ENCODE measurements at regions not wholly inside any gene's neighbourhood (a gene's known extent, or its start where the extent isn't known, plus 50 kb on each side); places are given as distances from the start of the nearest gene placed in this dataset.

DNA sequence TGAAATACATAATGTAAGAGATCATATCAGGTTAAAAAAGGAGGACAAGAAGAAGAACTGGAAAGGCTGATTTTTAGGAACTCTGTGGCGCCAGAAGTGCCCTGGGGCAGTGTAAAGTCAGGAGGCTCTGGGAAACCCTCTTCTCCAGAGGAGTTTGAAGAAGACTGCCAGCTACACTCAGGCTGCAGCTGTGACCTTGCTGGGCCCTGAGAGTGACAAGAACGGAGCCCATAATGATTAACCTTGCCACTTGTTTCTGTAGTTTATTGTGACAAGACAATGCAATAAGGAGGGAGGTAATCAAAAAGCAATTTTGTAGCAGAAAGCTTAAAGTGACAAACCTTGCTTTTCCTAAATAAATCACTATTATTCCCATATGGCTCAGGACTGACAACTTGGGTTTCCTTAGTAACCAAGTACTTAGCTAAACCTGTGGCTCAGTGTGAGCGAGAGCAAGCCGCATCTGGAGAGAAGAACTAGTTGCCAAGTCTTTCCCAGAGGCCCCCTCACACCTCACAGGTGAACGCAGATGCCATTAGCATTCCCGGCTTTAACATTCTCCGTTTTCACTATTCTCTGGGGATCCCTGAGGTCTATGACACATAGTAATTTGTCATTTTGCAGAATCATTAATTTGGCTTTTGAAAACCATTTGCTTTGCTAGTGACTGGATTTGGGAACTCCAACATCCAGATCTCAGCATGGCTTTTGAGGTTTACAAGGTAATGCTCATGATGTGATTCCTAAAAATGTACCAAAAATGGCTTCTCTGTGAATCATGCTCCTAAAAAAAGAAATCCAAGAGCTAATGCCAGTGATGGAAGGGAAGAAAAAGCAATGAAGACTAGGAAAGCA, 115.9 kb downstream of the OMA1 start:
- H3K4me3 ChIP-seq (ENCODE audit: low read depth, low read length), result no peak overlapping the region

DNA sequence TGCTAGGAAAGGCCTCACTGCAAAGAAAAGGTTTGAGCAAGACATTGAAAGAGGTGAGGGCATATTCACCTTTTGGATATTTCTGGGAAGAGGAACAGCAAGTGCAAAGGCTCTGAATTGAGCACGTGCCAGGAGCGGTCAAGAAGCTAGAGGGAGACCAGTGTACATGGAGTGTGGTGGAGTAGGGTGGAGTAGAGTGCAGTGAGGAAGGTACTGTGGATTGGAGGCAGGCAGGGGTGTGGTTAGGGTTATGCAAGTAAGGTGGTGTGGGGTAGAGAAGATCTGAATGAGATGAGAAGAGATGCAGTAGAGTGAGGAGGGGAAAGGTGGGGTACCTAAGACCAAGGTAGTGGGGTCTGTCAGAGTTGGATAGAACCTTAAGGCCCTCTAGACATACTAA, 119.6 kb downstream of the OMA1 start:
- no peaks in the 10 kb centered on the region for H3K4me1 ChIP-seq
- H3K36me3 ChIP-seq, result no peaks in the 10 kb centered on the region
- no peak for DNase-seq

More for the DNA sequence above, 115.9 kb downstream of the OMA1 start:
- DNase-seq, result no peak
- no peaks in the 10 kb centered on the region for H3K9me3 ChIP-seq
- TF ChIP-seq, protein P1, sequence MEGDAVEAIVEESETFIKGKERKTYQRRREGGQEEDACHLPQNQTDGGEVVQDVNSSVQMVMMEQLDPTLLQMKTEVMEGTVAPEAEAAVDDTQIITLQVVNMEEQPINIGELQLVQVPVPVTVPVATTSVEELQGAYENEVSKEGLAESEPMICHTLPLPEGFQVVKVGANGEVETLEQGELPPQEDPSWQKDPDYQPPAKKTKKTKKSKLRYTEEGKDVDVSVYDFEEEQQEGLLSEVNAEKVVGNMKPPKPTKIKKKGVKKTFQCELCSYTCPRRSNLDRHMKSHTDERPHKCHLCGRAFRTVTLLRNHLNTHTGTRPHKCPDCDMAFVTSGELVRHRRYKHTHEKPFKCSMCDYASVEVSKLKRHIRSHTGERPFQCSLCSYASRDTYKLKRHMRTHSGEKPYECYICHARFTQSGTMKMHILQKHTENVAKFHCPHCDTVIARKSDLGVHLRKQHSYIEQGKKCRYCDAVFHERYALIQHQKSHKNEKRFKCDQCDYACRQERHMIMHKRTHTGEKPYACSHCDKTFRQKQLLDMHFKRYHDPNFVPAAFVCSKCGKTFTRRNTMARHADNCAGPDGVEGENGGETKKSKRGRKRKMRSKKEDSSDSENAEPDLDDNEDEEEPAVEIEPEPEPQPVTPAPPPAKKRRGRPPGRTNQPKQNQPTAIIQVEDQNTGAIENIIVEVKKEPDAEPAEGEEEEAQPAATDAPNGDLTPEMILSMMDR (IDR thresholded peaks at IDR 0.05; ENCODE audit: low read depth, low read length), result no peak
- H3K36me3 ChIP-seq, result no peaks in the 10 kb centered on the region
- no peaks in the 10 kb centered on the region for H3K27me3 ChIP-seq
- no peaks in the 10 kb centered on the region for H3K4me1 ChIP-seq

DNA sequence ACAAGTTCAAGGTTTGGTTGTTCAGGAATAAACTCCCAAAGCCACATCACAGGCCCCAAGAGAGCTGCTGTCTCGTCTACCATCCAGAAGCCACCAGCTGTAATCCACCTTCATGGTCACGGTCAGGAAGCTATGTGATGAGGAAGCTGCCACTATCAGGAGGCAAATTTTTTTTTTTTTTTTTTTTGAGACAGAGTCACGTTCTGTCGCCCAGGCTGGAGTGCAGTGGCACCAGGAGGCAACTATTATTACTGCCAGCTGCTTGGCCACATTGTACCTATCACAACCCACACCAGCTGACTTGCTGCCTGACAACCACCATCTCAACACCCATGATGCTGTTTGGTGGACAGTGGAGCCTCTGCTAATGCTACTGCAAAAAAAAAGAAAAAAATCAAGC, 124.1 kb downstream of the OMA1 start:
- no peaks in the 10 kb centered on the region for H3K36me3 ChIP-seq
- H3K27me3 ChIP-seq, result no peaks in the 10 kb centered on the region
- TF ChIP-seq, protein P1 (IDR thresholded peaks at IDR 0.05; ENCODE audit: low read depth, low read length), result no peak
- no peak overlapping the region for H3K4me3 ChIP-seq (ENCODE audit: low read depth, low read length)
- DNase-seq, result no peak
- no peaks in the 10 kb centered on the region for H3K9me3 ChIP-seq
- H3K4me1 ChIP-seq, result no peaks in the 10 kb centered on the region

More for the DNA sequence above, 119.6 kb downstream of the OMA1 start:
- TF ChIP-seq, protein P1 (IDR thresholded peaks at IDR 0.05; ENCODE audit: low read depth, low read length), result no peak
- no peaks in the 10 kb centered on the region for H3K9me3 ChIP-seq
- no peaks in the 10 kb centered on the region for H3K27me3 ChIP-seq
- H3K4me3 ChIP-seq (ENCODE audit: low read depth, low read length), result no peak overlapping the region

DNA sequence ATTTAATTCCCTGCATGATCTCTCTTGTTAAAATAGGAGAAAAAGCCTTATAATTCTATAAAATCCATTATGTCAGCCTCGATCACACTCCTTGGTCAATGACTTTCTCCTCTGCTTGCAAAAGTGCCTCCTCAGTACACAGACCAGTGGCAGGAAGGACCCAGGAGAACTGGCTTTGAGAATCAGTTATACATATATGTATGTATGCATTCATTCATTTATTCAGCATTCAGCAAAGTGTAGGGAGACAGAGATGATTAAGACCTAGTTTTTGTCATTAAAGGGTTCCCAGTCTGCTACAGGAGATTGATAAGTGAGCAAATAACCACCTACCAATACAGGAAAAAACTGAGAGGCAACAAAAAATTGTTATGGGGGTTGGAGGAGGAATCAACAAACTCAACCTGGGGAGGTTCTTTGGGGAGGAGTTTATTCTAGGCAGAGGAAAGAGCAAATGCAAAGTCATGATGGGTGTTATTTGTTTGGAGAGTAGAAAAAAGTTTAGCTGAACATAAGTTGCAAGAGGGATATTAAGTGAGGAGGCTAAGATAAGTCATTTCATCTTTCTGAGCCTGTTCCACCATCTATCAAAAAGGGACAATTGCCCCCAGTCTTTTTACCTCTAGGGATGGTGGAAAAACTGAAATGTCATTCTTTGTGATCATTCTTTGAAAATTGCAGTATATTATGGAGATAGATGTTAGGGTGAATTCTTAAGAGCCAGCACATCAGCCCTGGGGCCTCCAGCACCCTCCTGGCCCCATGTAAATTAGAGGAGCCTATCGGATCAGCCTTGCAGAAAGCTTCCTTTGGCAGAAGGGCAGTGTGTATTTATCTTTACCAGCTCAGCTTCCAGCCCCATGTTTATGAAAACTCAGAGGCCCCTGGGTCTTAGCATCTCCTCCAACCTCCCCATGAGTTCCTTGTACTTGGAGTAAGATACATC, 128.0 kb downstream of the OMA1 start:
- H3K4me1 ChIP-seq, result no peaks in the 10 kb centered on the region

DNA sequence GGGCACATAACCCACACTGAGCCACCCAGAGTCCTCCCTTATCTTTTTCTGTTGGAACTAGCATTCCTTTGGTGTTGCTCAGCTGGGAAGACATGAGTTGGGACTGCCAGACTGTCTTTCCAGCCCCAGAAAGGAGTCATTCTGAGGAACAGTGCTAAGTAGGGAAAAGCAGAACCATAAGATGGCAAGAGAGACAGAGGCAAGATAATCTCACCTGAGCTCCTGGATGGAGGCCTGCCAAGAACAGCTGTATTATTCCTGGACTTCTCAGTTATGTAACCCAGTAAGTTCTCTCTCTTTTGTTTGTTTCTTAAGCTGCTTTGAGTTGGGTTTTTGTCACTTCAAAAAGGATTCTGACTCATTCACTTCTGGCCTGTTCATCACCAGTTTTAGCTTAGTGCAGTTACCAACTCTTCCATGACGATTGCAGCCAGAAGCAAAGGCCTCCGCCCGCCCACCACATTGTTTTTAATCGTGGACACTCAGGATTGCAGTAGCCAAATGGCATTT, 134.4 kb downstream of the OMA1 start:
- no peaks in the 10 kb centered on the region for H3K27me3 ChIP-seq
- no peaks in the 10 kb centered on the region for H3K36me3 ChIP-seq
- no peak for DNase-seq
- H3K9me3 ChIP-seq, result no peaks in the 10 kb centered on the region
- TF ChIP-seq, protein P1 (IDR thresholded peaks at IDR 0.05; ENCODE audit: low read depth, low read length), result no peak
- H3K4me3 ChIP-seq (ENCODE audit: low read depth, low read length), result no peak overlapping the region
- H3K4me1 ChIP-seq, result no peaks in the 10 kb centered on the region

More for the DNA sequence above, 128.0 kb downstream of the OMA1 start:
- Histone ChIP-seq H3K4me3 (ENCODE audit: low read depth, low read length) (no peak overlapping the region), H3K9me3 (no peaks in the 10 kb centered on the region), H3K36me3 (no peaks in the 10 kb centered on the region), H3K27me3 (no peaks in the 10 kb centered on the region)
- TF ChIP-seq, protein P1 (IDR thresholded peaks at IDR 0.05; ENCODE audit: low read depth, low read length), result no peak
- no peak for DNase-seq
